ENCODE measurements at regions not wholly inside any gene's neighbourhood (a gene's known extent, or its start where the extent isn't known, plus 50 kb on each side); places are given as distances from the start of the nearest gene placed in this dataset.

- no peak for TF ChIP-seq CUX1 (CRISPR knock-in tag; IDR thresholded peaks at IDR 0.05)
- no peak for TF ChIP-seq MAFK (IDR thresholded peaks at IDR 0.05; ENCODE audit: low read length)
- TF ChIP-seq PRMT5 (CRISPR knock-in tag; IDR thresholded peaks at IDR 0.05) = no peak
- TF ChIP-seq FOXK1 (CRISPR knock-in tag; IDR thresholded peaks at IDR 0.05; ENCODE audit: borderline replicate concordance) = no peak
- TF ChIP-seq JUNB (CRISPR knock-in tag; conservative IDR thresholded peaks at IDR 0.05) = no peak
- no peak for TF ChIP-seq ZNF511 (CRISPR knock-in tag; IDR thresholded peaks at IDR 0.05)
- TF ChIP-seq DNMT1 (IDR thresholded peaks at IDR 0.05) = no peak
- no peak for TF ChIP-seq GTF2B (IDR thresholded peaks at IDR 0.05; ENCODE audit: extremely low read depth, insufficient read length)
- TF ChIP-seq HINFP (tag; conservative IDR thresholded peaks at IDR 0.05; ENCODE audit: low read depth) = no peak
These were observed 146.4 kb upstream of the FAM83B start (continued) for GRCh38 chr6:54700158-54700557.
